Choroid plexus epithelial cell (primary cell): ENCODE measurements at regions not wholly inside any gene's neighbourhood (a gene's known extent, or its start where the extent isn't known, plus 50 kb on each side); places are given as distances from the start of the nearest gene placed in this dataset.

Experiments used
- DNase-seq: peaks from one replicate; pipeline ENCODE4 v3.0.0-alpha.2; 2010; ENCODE audit warnings: low read depth
- H3K4me3 ChIP-seq: 2 replicates; pipeline ENCODE4 v1.5.1; 2011; ENCODE audit warnings: low read depth, mild to moderate bottlenecking, control low read depth, low read length, moderate library complexity
- CTCF ChIP-seq: conservative IDR thresholded peaks from 2 replicates; pipeline ENCODE4 v1.5.1; 2011; ENCODE audit warnings: low read depth, mild to moderate bottlenecking, control low read depth, inconsistent platforms, low read length, moderate library complexity

- TF ChIP-seq CTCF, result no peak
- DNase-seq, result peak; percentile 59
These were observed 172.0 kb upstream of the FRMD6 start for GRCh38 chr14:51479584-51480325.

GRCh38 chr14:51481643-51482042 lies 170.1 kb upstream of the FRMD6 start:
- H3K4me3 ChIP-seq, result no peak overlapping the region
- no peak for TF ChIP-seq CTCF
- no peak for DNase-seq

More at GRCh38 chr14:51479584-51480325, 172.0 kb upstream of the FRMD6 start:
- no peak overlapping the region for H3K4me3 ChIP-seq

- H3K4me3 ChIP-seq, result no peak overlapping the region
- no peak for TF ChIP-seq CTCF
- no peak for DNase-seq
These were observed 169.6 kb upstream of the FRMD6 start for GRCh38 chr14:51482102-51482501.

GRCh38 chr14:51484485-51484884 lies 167.2 kb upstream of the FRMD6 start:
- TF ChIP-seq CTCF, result no peak
- no peak for DNase-seq
- H3K4me3 ChIP-seq, result no peak overlapping the region

- DNase-seq, result no peak
- no peak for TF ChIP-seq CTCF
- H3K4me3 ChIP-seq, result no peak overlapping the region
These were observed 166.0 kb upstream of the FRMD6 start for GRCh38 chr14:51485733-51486132.

- no peak for DNase-seq
- no peak for TF ChIP-seq CTCF
- H3K4me3 ChIP-seq, result no peak overlapping the region
These were observed 163.9 kb upstream of the FRMD6 start for GRCh38 chr14:51487848-51488247.

GRCh38 chr14:51488569-51489220 lies 163.0 kb upstream of the FRMD6 start:
- H3K4me3 ChIP-seq, result no peak overlapping the region
- no peak for TF ChIP-seq CTCF
- no peak for DNase-seq
